ENCODE measurements at regions not wholly inside any gene's neighbourhood (a gene's known extent, or its start where the extent isn't known, plus 50 kb on each side); places are given as distances from the start of the nearest gene placed in this dataset.

DNA sequence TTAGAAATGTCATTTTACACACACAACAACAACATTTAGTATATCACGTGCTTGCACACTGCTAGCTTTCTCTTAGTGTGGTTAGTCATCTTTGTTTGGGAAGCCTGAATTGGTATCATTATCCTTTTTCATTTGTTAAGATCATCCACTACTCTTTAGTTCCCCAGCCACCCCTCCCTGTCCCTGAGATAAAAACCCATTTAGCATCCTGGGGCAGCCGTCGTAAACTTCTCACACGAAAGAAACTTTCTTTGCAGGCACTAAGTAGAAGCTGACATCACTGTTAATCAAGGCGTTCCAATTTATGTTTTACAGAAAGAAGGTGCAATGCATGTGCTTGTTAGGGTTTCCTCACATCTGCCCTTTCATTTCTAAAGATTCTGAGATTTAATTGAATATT lies 475.1 kb upstream of the FZD8 start:
- intact Hi-C loops (cut with DNase I), result no loop called here
- ATAC-seq, result no peak
- peaks cover 12 to 18% (median 12%) of the 10 kb centered on the region in 3 donors for H3K4me1 ChIP-seq

DNA sequence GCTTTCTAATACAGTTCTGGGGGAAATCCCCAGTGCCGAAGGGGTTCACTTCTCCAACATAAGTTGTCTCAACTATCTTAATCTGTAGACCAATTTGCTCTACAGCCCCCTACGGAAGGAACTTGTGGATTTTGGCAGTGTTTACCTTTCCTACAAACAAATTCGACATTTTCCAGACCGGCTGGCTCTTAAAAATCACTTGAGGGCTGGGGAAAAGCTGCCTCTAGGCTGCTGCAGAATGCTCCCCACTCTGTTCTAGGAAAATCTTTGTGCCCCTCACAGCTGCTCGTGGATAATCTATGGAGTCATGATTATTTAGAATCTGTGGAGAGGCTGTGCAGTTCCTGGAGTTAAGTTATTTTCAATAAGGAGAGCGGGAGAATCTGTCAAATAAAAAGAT lies 474.6 kb upstream of the FZD8 start:
- peak overlapping the region in 2 of 4 donors; percentile 10 to 14 for H3K4me3 ChIP-seq
- no peak for FAIRE-seq
- no peaks in the 10 kb centered on the region for H3K9me3 ChIP-seq
- WGBS, 2 donors, result 48 to 56% methylated on average over 6 of the region's 6 CpGs
- no peak for ATAC-seq
- no peaks in the 10 kb centered on the region for H3K27me3 ChIP-seq
- peak overlapping the region in 1 of 4 donors; percentile 23 for H3K27ac ChIP-seq
- no peak for DNase-seq
- TF ChIP-seq, protein P1, sequence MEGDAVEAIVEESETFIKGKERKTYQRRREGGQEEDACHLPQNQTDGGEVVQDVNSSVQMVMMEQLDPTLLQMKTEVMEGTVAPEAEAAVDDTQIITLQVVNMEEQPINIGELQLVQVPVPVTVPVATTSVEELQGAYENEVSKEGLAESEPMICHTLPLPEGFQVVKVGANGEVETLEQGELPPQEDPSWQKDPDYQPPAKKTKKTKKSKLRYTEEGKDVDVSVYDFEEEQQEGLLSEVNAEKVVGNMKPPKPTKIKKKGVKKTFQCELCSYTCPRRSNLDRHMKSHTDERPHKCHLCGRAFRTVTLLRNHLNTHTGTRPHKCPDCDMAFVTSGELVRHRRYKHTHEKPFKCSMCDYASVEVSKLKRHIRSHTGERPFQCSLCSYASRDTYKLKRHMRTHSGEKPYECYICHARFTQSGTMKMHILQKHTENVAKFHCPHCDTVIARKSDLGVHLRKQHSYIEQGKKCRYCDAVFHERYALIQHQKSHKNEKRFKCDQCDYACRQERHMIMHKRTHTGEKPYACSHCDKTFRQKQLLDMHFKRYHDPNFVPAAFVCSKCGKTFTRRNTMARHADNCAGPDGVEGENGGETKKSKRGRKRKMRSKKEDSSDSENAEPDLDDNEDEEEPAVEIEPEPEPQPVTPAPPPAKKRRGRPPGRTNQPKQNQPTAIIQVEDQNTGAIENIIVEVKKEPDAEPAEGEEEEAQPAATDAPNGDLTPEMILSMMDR (IDR thresholded peaks at IDR 0.05), result no peak
- no peaks in the 10 kb centered on the region for H3K36me3 ChIP-seq
- peaks cover 12 to 18% (median 12%) of the 10 kb centered on the region in 3 donors for H3K4me1 ChIP-seq
- intact Hi-C loops (cut with DNase I), result no loop called here

More for the DNA sequence above, 475.1 kb upstream of the FZD8 start:
- Histone ChIP-seq H3K36me3 (no peaks in the 10 kb centered on the region), H3K27ac (peak overlapping the region in 1 of 4 donors; percentile 23), H3K9me3 (no peaks in the 10 kb centered on the region), H3K27me3 (no peaks in the 10 kb centered on the region), H3K4me3 (peak overlapping the region in 2 of 4 donors; percentile 6 to 14)
- no peak for DNase-seq
- FAIRE-seq, result no peak
- 68 to 73% methylated on average over 5 of the region's 5 CpGs for WGBS, 2 donors
- TF ChIP-seq, protein P1 (IDR thresholded peaks at IDR 0.05), result no peak

DNA sequence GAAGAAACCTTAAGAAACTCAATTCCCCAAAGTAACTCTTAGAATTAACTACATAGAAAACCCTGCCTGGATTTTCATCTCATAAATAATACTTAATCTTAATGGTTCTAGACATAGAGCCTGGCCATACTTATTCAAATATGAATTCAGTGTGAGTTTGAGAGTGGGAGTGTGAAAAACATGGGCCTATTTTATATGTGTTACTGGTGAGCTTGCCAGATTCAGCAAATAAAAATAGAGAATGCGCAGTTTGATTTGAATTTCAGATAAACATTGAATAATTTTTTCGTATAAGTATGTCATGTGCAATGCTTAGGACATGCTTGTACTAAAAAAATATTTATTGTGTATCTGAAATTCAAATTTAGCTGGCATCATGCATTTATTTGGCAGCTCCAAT lies 473.9 kb upstream of the FZD8 start:
- Histone ChIP-seq H3K27me3 (no peaks in the 10 kb centered on the region), H3K4me3 (peak overlapping the region in 1 of 4 donors; percentile 10), H3K27ac (no peak overlapping the region), H3K4me1 (peaks cover 12 to 18% (median 12%) of the 10 kb centered on the region in 3 donors), H3K36me3 (no peaks in the 10 kb centered on the region), H3K9me3 (no peaks in the 10 kb centered on the region)
- TF ChIP-seq, protein P1 (IDR thresholded peaks at IDR 0.05), result no peak
- FAIRE-seq, result no peak
- no peak for ATAC-seq
- 65 to 78% methylated on average over 2 of the region's 2 CpGs for WGBS, 2 donors
- DNase-seq, result no peak
- intact Hi-C loops (cut with DNase I), result no loop called here

DNA sequence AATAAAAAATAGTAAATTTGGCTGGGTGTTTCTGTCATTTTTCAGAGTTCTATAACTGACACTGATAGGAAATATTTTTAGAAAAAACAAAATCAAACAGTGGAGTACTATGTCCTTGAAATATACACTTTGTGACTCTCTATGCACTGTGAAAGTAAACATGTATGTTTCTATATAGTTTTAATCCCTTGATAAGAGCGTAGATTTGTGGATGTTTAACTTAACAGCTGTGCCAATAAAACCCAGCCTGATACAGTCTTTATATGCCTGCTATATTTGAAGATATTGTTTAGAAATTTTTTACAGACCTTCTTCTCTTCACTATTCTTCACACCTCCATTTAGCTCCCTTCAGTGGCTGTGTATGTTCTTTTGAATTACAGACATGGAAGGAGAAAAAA lies 473.3 kb upstream of the FZD8 start:
- H3K27ac ChIP-seq, result peak overlapping the region in 1 of 4 donors; percentile 10
- DNase-seq, result no peak
- no peaks in the 10 kb centered on the region for H3K36me3 ChIP-seq
- no peak overlapping the region for H3K4me3 ChIP-seq
- peaks cover 12 to 18% (median 12%) of the 10 kb centered on the region in 3 donors for H3K4me1 ChIP-seq
- H3K27me3 ChIP-seq, result no peaks in the 10 kb centered on the region
- H3K9me3 ChIP-seq, result no peaks in the 10 kb centered on the region
- TF ChIP-seq, protein P1 (IDR thresholded peaks at IDR 0.05), result no peak
- peak in 1 of 4 donors; percentile 29 for ATAC-seq
- WGBS, 2 donors, result 6 to 31% methylated on average over 1 of the region's 1 CpG
- intact Hi-C loops (cut with DNase I), result no loop called here
- no peak for FAIRE-seq

DNA sequence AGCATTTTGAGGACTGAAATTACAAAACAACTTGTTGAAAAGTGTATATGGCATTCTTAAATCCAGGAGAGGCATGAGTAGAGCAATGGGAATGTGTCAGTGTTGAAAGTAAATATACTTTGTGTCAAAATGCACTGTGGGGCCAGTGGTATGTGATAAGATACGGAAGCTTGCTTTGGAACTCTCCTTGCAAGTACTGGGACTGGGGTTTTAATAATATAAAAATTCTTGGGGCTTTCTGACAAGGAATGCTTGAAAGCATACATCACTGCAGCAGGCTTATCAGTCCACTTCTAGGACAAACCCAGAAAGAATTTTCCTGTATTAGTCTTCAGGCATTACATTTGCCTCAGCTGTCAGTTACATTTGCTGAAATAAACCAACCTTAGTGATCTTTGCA lies 472.8 kb upstream of the FZD8 start:
- Histone ChIP-seq H3K27me3 (no peaks in the 10 kb centered on the region), H3K27ac (no peak overlapping the region), H3K36me3 (no peaks in the 10 kb centered on the region), H3K9me3 (no peaks in the 10 kb centered on the region), H3K4me1 (peaks cover 12 to 18% (median 12%) of the 10 kb centered on the region in 3 donors), H3K4me3 (no peak overlapping the region)
- ATAC-seq (peak; percentile 58 to 94 (median 84)), DNase-seq (peak in 3 of 6 donors; percentile 5 to 15 (median 11)), FAIRE-seq (no peak)
- intact Hi-C loops (cut with DNase I), result no loop called here
- WGBS, 2 donors, result 13 to 22% methylated on average over 1 of the region's 1 CpG
- TF ChIP-seq, protein P1 (IDR thresholded peaks at IDR 0.05), result no peak
